Kidney glomerular epithelial cell (primary cell): ENCODE measurements at regions not wholly inside any gene's neighbourhood (a gene's known extent, or its start where the extent isn't known, plus 50 kb on each side); places are given as distances from the start of the nearest gene placed in this dataset.

Source experiments
- DNase-seq: peaks from one replicate; lab custom pipeline; 2025; lab: John Stamatoyannopoulos, UW

DNA sequence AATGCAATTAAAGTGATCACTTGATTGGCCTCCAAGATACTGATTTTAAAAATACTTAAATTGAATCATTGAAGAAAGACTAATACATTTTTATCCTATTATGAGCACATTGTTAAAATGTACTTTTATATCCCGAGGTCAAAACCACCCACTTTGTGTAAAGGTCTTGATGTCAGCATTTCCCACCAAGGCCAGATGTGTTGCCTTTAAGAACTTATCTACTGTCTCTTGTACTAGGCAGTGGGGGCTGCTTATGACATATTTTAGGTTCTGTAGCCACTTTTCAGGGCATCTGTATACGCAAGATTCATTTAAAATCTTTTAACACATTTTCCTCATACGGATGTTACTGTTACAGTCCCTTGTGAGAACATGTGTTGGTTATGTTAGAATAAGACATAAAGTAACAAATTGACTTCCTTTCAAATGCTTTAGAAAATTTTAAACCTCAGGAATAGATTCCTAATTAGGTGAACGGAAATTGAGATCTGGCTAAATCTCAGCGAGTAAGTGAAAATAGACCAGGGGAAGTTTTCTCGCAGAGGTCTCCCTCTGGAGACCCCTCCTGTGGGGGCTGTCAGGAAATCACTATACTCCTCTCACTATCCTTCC is 456.2 kb downstream of the ADAMTS20 start:
- no peak for DNase-seq

GRCh38 chr12:43094886-43095575 is 457.0 kb downstream of the ADAMTS20 start:
- DNase-seq: no peak

- no peak for DNase-seq
Observed at GRCh38 chr12:43090981-43091380, 461.0 kb downstream of the ADAMTS20 start.

DNA sequence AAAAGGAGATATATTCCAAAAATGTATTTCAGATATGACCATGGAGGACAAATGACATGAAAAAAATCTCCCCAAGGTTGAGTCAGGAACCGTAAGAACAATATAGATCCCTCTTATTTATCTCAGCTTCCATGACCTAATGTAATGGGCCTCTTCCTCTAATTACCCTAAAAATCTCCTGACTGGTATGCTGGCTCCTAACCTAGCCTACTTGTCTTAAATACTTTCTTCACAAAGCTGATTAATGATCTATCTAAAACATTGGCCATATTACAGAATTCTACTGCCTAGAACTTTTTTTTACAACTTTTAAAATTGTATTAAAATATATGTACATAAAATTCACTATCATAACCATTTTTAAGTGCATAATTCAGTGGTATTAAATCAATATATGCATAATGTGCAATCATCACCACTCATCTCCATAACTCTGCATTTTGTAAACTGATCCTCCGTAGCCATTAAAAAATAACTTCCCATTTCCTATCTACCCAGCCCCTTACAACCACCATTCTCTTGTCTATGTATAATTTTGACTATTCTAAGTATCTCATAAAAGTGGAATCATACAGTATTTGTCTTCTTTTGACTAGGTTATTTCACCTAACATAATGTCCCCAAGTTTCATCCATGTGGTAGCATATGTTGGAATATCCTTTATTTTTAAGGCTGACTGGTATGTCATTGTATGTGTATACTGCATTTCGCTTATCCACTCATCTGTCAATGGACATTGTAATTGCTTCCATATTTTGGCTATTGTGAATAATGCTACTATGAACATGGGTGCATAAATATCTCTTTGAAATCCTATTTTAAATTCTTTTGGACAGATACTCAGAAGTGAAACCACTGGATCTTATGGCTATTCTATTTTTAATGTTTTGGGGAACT is 464.6 kb downstream of the ADAMTS20 start:
- no peak for DNase-seq

- no peak for DNase-seq
Observed at GRCh38 chr12:43079476-43079875, 472.5 kb downstream of the ADAMTS20 start.

GRCh38 chr12:43078976-43079375 is 473.0 kb downstream of the ADAMTS20 start:
- no peak for DNase-seq

- no peak for DNase-seq
Observed at GRCh38 chr12:43072431-43072830, 479.6 kb downstream of the ADAMTS20 start.

DNA sequence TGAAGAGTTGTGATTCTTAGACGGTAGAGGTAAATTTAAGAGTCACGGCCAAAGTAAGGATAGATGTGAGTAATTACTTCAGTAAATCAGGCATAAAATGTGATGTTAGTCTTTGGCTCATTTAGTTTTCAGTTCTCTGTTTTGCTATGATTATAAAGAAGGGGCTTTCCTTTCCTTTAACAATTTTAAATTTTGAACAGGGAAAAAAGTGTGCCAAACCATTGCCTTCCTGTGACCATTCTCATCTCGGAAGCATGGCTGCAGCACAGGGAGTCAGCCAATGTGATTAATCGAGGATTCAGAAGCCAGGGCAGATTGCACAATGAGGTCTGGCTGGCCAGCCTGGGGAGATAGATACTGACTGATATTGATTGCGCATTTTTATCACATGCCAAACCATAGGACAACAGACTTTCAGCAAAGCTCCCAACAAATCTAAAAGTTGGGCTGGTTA is 480.2 kb upstream of the PRICKLE1 start:
- DNase-seq: no peak

- DNase-seq: no peak
Observed at GRCh38 chr12:43066471-43066870, 476.9 kb upstream of the PRICKLE1 start.

DNA sequence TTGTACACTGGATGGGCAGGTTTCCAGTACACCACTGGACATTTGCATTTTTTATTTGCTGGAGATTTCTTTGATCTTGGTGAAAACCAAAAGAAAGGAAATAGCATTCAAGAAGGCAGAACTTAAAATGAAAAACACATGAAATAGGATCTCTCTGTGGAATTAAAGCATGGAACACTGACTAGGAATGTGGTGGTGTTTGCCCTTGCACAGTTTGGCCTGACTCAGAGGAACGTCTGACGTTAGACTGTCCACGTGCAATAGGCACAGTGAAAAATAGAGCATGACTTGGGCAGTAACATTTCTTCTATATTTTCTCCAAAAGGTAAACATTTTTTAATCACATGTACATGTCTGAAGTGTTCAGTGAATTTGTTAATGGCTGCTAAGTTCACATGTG is 474.1 kb upstream of the PRICKLE1 start:
- DNase-seq: peak; percentile 21

GRCh38 chr12:43062201-43062895 is 472.8 kb upstream of the PRICKLE1 start:
- no peak for DNase-seq

- no peak for DNase-seq
Observed at GRCh38 chr12:43060742-43061141, 471.2 kb upstream of the PRICKLE1 start.

DNA sequence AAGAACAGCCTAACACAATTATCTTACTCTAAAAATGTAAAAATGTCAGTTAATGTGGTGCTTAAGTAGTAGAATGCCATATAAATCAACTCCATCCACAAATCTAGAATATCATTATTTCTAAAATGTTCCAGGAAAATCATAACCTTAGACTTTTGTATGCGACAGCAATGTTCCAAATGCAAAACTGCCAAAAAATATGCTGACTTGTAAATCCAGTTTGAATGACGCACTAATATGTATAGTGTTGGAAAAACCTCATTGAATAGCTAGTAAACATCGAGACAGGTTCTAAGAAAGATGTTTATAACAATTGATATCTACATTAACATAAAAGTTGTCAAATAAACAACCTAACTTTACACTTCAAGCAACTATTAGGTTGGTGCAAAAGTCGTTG is 469.1 kb upstream of the PRICKLE1 start:
- DNase-seq: no peak

- no peak for DNase-seq
Observed at GRCh38 chr12:43057566-43057965, 468.0 kb upstream of the PRICKLE1 start.

DNA sequence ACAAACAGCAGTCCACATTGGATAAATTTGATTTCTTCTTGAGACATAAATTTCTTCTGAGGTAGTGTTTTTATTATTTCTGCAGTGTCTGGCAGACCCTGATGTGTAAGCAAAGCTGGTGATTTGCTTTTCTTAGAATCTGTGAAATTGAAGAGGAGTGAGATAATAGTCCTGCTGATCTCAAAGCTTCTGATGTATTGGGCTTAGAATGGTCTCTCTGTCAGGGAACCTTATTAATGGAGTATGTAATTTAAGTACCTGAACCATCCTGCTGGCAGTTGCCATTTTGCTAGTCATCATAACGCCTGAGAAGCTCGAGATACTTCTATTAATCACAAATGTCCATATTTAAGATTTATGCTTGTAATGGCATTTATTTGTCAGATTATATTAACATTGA is 464.5 kb upstream of the PRICKLE1 start:
- DNase-seq: no peak

DNA sequence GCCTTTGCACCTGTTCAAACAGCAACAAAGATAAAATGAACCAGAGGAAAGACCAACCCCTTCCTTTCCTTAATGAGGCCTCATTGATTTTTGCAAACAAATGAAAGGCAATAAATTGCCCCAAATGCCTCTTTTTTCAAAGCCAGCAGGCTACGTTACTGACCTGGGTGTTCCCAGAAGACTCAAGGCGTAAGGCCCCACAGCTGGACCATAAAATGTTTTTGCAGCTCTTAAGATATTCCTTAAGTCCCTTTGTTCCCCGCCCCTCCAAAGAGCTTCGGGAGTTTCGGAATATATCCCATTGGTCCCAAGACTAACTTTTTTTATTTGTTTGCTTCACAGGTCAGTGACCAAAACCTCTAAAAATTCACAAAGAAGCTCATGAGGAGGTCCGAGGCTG is 462.9 kb upstream of the PRICKLE1 start:
- no peak for DNase-seq

DNA sequence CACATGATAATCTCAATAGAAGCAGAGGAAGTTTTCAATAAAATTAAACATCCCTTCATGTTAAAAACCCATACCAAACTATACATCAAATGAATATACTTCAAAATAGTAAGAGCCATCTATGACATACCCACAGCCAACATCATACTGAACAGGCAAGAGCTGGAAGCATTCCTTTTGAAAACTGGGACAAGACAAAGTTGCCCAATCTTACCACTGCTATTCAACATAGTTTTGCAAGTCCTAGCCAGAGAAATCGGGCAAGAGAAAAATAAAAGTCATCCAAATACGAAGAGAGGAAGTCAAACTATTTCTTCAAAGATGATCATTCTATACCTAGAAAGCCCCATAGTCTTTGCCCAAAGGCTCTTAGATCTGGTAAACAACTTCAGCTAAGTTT is 454.7 kb upstream of the PRICKLE1 start:
- DNase-seq: no peak

- DNase-seq: no peak
Observed at GRCh38 chr12:43038991-43039390, 449.4 kb upstream of the PRICKLE1 start.

DNA sequence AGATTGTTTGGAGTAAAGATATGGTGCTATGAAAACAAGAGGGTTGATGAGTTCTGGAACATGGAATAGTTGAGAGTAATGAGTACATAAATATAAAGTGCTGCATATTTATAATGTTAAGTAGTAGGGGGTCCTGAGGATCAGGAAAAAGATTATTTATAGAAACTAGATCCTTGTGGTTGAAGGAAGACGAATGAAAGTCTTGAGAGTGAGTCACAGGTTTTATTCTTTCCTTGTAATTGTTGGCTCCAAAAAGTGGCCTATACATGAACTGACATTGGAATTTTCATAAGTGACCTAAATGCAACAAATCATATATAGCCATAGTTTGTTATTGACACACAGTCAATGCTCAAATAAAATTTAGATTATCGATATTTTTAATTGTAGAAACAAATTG is 440.4 kb upstream of the PRICKLE1 start:
- no peak for DNase-seq

DNA sequence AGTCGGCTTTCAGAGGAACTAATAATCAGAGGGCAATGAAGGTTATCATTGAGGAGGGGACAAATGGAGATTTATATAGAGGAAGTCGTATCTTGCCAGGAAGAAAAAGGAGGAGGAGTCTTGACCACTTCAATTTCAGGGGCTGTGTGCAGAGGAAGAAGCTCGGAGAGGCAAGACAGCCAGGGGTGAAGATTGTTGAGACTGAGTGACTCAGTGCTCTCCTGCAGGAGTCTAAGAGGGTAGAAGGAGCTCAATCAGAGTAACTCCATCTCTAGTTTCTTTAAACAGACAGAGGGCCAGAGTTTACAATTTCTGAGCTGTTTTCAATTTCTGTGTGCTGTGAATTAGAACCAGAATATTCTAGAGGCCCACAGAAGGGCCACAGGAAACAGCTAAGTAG is 439.3 kb upstream of the PRICKLE1 start:
- DNase-seq: no peak

DNA sequence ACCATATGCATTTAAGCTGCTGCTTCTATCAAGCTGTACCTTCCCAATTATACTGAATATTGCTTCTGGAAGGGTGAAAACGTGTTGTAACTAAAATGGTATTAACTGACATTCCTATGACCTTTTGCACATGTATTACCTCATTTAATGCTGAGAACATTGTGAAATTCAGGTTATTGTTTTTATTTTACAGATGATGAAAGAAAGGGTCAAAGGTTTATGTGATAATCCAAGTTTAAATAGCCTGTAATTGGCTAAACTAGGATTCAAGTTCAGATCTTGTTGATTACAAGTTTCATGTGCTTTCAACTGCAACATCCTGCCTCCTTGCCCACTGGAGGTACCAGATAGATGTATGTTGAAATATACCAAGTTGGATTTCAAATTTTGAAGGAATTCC is 433.3 kb upstream of the PRICKLE1 start:
- DNase-seq: no peak

- no peak for DNase-seq
Observed at GRCh38 chr12:43015090-43015737, 425.7 kb upstream of the PRICKLE1 start.
